Right lobe of liver (tissue), 4 donors: ENCODE measurements at regions not wholly inside any gene's neighbourhood (a gene's known extent, or its start where the extent isn't known, plus 50 kb on each side); places are given as distances from the start of the nearest gene placed in this dataset.

Experiments
- CTCF ChIP-seq, 4 donors: fragments of 200-600 bp in 3 of 4; fragments of 450-650 bp in 1 of 4; IDR thresholded peaks; one replicate each; pipeline versions ENCODE4 v1.5.1 to v1.8.0; 2016 to 2022; ENCODE audit warnings: antibody characterized with exemption in 4 of 4, mild to moderate bottlenecking in 2 of 4
- POLR2A ChIP-seq: fragments of 450-650 bp; IDR thresholded peaks from one replicate; pipeline ENCODE4 v1.6.1; 2017; ENCODE audit warnings: antibody characterized with exemption, mild to moderate bottlenecking
- donor health status: DM: no; HTN: no; CAD: no.
- donor health status: DM: no; HTN: no; CAD: no.
- donor health status: DM: no; HTN: yes; CAD: no.

GRCh38 chr12:85516667-85517325 lies 236.8 kb downstream of the ALX1 start:
- TF ChIP-seq CTCF (IDR thresholded peaks at IDR 0.05) (no peak), POLR2A (no peak)
